Medulla oblongata (tissue), 1 donor: ENCODE measurements at regions not wholly inside any gene's neighbourhood (a gene's known extent, or its start where the extent isn't known, plus 50 kb on each side); places are given as distances from the start of the nearest gene placed in this dataset.

Experiments used
- DNase-seq: peaks from one replicate; pipeline ENCODE4 v3.0.0-alpha.2; 2015; ENCODE audit errors: extremely low spot score

DNA sequence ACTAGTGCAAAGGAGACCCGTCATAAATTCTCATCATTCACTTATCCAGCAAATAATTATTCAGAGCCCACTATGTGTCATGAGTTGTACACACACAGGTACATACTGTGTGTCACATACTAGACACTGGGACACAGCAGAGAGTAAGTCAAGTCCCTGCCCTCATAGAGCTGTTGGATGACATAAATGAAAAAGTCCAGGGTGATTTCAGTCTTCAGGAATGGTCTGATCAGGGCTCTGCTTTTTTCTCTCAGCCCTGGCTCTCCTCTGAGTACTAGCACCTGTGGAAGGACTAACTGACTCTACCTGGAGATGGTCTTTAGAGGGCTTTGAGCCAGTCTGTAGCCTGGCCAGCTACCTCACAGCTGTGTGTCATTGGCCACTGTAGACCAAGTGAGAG, 198.0 kb upstream of the LEF1 start:
- DNase-seq, result no peak

DNA sequence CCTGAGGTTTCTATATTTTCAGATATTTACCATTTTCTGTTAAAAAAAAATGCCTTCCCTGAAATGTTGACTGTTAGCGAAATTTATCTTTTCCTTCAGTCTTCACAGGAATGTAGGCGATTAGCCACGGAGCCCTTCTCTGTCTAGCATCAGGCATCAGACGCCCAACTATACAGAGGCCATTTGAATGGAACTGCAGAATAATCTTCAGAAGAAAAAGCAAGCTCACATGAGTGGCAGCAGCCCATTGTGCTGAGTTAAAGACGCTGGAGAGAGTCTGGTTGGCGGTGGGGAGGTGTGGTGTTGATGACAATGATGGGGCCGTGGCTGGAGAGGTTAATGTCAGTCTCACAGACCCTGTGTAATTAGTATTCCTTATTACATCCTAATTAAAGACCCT, 196.8 kb upstream of the LEF1 start:
- no peak for DNase-seq

DNA sequence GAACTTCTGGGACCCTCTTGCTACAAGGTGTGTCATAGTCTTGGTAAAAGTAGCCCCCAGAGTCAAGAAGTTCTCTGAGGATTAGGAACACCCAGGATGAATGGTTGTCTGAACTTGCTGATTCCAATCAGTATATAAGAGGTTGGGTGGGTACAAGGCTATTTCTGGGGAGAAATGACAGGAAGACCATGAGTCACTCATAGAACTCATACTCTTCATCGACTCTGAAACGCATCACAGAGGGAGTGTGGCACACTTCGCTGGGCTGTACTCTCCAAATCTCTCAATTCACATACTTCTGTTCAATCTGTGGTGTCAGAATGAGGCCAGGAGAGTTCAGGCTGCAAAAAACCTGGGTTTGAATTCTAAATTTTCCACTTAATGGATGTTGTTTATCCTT, 193.2 kb upstream of the LEF1 start:
- DNase-seq, result no peak

DNA sequence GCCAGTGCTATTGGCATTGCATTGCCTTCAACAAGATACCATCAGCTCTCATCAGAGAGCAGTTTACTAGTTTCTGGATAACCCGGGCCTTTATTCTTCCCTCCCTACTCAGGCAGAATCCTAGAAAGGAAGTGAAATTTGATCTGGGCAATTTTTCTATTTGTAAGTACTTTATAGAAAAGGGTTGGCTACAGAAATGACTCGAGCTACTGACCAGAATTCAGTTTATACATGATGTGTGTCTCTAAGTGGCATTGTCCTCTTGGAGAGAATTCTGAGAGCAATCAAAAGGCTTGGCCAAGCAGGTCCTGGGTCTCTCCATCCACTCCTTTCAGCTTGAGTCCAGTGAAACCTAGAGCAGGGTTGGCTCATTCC, 192.7 kb upstream of the LEF1 start:
- no peak for DNase-seq

DNA sequence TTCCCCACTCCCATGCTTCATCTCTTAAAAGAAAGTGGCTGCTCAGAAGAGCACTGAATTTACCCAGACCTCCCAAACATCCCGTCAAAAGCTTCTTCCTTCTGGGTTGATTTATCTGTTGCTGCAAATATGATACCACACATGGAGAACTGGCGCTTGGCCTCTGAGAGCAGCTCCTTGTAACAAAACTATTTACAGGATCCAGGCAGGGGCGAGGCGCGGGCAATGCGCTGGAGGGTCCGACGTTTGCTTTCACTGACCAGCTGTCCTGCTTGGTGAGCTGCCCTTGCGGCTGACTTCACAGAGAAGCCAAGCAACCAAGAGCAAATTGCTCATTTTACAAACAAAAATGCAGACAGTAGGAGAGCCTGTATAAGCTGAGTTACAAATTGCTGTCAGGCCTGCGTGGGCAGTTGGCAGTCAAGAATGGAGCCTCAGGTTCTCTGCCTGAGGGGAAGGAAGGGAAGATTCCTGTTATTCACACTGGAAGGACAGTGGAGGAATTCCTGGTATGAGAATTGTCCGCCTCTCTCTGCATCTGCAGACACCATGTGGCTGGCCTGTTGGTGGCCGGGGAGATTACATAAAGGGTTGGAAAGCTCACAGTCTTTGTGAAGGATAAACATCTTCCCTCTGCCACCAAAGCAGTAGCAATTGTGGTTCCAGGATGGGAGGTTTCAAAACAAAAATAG, 192.2 kb upstream of the LEF1 start:
- no peak for DNase-seq

DNA sequence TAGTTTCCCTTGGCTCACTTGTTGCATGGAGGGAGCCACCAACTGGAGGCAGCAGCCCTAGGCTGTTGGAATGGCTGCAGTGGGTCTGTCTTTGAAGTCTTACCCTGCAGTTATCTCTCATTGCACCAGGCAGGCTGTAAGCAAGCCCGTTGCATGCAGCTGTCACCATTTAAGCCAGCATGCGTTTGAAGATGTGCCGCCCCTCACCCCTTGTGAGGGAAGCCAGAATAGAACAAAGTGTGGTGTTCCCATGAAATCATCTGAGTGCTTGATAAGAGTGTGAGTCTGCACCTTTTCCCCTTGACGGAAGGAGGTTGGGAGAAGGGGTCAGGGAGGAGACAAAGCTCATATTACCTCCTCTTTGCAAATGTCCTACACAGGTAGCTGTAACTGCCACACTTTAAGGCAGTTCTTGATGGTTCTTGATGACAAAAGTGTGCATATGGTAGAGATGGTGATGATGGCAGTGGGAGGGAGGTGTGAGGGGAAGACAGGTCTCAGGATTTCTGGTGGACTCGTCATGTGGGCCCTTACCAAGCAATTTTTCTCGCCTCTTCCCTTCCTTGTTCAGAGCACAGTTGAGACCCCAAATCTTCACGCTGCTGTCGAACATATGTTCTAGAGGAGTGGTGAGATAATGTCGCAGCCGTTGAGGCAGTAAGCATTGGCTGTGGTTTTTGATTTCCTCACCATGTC, 191.4 kb upstream of the LEF1 start:
- no peak for DNase-seq

DNA sequence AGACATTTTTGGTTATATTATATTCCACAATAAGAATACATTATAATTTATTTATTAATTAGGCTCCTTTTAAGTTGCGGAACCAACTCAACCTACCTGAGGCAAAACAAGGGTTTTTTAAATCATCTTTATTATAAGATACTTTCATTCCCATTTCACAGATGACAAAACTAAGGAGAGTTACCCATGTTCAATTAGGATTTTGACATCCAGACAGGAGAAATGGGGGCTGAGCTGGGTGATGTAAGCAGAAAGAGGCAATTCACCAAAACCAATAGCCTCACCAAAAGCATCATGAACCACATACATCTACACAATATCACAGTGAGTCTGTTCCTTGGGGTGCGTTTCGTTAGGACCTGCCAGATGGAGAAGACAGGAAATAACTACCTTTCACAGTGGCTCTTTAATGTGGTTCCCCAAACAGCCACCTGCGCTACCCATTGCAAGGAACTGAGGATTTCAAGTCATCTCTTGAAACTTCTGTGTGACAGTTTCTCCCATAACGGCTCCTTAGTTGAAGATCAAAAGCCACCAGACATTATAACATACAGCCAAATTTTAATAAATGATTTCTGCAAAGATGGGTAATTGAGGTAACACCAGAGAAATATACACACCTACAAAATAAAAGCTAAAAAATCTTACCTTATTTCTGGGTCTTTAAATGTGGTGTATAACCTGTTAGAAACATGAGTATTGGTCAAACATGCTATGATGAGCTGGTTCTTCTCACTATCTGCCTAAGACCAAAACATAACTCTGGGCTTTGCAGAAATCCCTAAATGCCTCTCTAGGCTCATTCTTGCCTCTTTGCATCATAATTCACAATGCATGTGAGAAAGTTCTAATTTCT, 190.6 kb upstream of the LEF1 start:
- DNase-seq, result no peak

DNA sequence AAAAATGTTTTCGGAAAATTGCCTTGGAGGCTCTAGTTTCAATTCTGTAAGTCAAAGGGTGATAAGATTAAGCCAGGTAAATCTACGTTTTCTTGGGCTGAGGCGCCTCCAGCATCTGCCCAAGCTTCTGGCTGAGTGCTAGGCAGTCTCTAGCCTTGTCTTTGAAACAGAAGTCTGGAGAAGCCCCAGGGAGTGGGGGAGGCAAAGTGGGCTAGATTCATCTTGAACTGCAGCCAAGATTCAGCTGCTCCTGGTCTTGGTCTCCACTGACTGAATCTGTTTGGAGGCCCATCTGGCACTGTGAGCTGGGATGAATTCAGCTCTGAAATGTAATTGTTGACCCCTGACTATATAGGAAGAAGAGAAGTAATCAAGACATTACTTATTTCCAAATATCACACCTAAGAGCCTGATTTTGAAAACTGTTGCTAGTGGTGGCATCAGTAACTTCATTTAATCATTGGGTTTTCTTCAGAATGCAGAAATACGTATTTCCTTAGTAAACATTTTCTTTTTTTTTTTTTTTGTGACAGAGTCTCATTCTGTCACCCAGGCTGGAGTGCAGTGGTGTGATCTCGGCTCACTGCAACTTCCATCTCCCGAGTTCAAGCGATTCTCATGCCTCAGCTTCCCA, 187.3 kb upstream of the LEF1 start:
- no peak for DNase-seq

DNA sequence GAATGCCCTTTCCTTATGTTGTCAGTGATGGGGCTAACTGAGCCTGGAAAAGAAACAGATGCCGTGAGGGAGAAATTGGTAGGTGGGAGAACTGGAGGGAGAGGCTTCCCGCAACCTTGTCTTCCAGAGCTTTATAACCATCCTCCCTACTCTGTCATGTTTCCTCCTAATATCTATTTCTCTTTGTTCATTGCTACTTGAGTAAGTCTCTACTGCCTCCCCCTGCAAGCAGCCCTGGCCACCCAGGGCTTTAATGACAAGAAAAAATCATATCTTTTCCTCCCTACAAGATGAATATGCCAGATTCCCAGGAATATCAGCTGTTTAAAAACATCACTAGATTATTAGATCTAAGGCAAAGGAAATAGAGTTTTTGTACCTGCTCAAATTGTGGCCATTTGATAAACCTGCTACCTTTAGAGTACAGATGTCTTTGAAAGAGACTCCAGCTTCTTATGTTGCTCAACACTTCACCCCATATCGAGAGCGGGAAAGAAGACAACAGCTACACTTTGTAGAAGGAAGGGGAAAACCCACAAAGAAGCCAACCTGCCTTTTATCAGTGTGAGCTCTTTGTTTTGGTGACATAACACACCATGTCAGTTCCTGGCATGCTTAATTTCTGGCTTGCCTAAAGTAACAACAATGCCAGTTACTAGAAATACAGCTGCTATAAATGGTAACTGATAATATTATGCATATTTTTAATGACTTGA, 186.6 kb upstream of the LEF1 start:
- DNase-seq, result no peak

DNA sequence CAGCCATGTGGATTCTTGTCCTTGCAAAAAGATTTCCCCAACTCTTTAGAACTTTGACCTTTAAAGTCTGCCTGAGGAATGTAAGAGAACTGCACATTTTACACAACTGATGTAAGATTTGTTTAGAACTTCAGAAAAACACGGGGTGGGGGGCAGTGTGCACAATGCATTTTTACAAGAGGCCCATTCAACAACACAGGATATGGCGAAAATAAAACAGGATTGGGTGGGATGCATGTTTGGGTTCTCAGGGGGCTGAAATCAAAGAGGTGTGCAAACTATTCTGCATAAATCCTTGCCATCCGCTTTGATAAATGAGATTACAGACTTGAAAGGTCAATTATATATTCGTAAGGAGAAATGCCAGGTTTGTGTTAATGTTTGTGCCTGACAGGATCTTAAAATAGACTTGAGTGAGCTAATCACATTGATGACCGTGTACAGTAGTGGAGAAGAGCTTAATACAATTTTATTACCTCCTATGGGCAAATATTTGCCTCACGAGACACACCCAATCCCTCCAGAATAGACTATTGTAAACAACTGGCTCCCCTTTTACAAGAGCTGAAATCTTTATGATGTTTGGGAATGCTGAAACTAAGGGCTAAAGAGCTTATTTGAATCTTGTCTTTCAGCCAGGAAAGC, 184.1 kb upstream of the LEF1 start:
- DNase-seq, result no peak

DNA sequence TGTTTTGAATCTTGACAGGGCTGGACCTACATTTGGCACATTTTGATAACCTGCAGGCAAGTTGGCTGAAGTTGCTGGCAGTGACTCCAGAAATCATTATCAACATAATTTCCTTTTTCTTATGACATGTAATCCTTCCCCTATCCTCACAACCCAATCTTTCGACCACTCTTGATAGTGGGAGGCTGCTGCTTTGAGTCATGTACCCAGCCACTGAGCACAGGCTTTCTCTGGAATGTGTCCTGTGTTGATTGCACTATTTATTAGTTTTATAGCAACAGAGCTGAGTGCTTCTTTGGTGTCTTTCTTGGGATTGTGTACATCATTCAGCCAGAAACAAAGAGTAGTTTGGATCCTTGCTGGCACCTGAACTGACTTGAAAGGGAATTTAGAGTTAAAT, 183.1 kb upstream of the LEF1 start:
- no peak for DNase-seq

DNA sequence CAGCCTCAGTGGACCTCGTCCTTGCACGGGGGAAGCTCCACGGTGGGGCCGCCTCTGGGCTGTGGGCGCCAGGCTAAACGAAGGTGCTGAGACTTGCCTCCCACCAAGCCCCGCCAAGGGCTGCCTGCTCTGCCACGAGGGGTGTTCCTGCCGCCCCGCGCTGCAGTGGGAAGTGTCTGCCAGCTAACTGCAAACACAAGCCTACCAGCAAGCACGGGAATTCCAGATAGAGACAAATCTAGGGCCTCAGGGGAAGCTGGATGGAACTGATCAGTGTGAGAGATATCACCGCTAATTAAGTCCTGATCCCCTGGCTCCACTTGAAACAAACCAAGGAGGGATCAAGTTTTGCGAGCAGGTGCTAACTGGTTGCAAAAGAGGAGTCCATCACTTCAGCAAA, 181.6 kb upstream of the LEF1 start:
- DNase-seq, result no peak

DNA sequence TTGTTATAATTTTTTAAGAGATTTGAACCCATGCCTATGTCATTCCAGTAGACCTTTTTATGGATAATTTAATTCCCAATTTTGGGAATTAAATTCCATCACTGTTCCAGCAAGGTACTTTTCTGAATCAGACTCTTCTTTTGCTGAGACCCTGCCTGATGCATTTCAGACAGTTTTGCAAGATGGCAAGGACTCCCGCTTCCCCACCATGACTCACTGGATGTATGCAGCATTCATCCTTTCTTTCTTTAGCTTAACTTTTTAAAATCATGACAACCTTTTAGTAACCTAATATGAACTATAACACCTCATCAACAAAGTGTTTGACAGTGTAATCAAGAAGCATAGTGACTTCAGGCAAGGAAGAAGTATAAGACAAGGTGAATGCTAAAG, 178.1 kb upstream of the LEF1 start:
- DNase-seq, result no peak

DNA sequence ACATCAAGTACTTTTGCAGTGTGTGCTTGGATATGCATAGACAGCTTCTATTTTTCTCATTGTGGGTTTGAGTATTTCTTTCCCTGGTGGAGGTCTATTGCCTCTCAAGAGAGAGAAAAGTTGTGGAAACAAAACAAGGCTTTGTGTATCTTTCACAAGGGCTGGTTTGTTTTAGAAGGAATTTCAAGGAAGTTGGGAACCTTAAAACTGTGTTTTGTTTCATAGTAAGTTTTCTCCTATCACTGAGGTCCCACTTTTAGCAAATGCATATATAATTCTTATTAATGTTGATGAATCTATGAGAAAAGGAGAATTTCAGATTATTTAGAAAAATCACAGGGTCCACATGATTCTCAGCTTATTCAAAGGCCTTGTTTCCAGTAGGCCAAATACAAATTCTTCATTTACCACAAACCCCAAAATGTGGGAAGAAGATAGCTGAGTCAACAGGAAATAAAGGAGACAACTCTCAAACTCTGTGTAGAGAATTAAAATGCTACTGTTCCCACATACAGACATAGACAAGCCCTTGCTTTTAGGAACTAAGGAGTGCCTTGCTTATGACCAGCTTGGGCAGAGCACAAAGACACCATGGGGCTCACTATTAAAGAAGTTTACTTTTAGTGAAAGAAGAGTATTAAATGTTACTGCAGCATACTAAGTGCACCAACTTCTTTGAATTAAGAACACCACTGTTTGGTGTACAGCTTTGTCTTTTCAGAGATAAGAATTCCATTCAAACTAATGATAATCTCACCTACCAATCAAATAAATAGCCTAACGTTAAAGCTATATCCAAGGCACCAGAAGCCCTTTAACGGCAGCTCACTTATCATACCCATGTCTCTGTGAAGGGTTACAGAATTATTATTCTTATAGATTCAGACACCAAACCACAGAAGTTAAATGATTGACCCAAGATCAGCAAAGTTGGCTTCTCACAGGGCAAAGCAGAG, 177.4 kb upstream of the LEF1 start:
- DNase-seq, result no peak

DNA sequence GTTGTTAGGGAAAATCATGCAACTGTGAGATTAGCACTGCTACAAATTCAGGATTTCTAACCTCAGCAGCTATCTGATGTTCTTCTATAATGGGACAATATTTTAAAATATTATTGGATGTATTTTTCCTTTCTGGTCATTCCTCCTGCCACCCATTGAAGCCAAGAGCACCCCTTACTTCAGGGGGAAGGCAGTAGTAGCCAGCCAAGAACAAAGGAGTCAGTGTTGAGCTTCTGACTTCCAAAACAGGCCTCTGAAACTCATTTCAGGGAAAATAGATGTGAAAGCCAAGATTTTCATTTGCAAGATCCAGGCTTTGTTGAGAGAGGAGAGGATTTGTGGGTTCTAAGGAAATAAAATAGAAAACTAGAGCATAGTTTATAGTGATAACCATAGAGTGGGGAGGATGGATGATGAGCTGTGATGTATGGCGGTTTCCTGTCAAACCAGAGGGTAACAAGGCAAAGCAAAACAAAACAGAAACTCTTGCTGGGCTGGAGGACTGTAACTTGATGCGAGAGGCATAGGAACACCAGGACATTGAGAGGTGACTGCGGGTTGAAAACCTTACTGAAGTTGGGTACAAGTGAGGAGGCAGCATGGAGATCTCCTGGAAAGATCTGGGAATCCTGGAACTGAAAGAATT, 173.7 kb upstream of the LEF1 start:
- no peak for DNase-seq

DNA sequence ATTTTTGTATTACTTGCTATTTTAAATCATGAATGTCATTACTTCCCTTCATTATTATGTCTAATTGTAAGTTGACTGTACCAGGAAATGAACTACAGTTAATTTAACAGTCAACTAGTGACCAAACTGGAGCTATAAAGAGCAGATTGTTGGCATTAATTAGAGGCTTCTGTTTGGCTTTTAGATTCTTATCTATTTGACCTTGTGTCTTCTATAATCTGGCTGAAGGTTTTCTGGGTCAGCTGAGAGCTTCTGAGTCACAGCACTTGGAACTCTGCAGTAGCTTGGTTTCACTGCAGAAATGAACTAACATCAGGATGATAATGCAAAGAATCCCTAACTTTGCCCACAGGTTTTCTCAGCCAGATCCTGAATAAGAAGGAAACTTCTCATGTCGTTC, 169.2 kb upstream of the LEF1 start:
- no peak for DNase-seq

DNA sequence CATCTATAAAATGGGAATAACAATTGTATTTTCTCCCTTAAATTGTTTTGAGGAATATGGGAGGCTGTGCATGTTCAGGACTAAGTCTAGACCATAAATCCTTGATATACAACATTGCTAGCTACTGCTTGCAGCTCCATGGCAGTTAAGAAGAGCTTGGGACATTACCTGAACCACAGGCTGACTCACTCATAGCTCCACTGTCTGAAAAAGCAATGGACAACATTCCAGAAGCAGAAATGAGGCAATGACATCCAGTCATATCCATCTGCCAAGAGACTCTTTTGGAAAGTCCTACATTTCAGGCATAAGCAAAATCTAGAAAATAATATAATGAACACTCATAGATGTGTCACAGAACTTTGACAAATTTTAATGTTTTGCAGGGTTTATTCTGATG, 167.3 kb upstream of the LEF1 start:
- DNase-seq, result no peak

DNA sequence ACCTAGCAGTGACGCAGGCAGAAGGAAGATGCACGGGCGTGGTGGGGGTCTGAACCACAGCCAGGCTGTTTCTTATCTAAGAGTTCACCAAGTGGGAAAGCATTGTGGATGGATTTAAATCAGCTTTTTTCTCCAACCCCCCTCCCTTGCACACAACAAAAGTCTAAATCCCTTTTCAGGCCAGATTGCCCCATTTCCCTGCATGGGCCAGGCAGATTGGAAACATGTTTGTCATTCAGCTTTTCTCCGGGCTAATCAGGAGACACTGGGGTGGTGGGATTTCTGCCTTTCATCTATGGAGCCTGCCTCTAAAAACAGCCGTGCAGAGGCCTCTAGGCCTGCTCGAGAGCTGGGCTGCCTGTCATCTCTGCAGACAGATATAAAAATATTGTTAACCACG, 166.3 kb upstream of the LEF1 start:
- DNase-seq, result no peak

DNA sequence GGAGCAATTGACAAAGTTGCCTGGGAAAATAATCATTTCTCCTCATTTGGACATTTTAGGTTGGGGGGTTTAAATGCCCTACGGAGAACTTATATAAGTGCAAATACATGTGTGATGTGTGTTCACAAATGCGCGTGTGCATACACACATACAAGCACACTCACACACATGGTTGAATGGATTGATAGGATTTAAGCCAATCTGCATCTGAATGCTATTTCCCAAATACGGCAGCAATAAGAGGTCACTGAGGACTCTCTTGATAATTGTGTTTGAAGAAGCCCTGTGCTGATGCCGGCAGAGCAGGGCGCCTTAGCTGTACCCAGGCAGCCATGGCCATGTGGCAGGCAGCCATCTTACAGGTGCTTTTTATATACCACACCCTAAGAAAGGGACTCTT, 165.3 kb upstream of the LEF1 start:
- DNase-seq, result no peak
